ENCODE measurements at regions not wholly inside any gene's neighbourhood (a gene's known extent, or its start where the extent isn't known, plus 50 kb on each side); places are given as distances from the start of the nearest gene placed in this dataset.

DNA sequence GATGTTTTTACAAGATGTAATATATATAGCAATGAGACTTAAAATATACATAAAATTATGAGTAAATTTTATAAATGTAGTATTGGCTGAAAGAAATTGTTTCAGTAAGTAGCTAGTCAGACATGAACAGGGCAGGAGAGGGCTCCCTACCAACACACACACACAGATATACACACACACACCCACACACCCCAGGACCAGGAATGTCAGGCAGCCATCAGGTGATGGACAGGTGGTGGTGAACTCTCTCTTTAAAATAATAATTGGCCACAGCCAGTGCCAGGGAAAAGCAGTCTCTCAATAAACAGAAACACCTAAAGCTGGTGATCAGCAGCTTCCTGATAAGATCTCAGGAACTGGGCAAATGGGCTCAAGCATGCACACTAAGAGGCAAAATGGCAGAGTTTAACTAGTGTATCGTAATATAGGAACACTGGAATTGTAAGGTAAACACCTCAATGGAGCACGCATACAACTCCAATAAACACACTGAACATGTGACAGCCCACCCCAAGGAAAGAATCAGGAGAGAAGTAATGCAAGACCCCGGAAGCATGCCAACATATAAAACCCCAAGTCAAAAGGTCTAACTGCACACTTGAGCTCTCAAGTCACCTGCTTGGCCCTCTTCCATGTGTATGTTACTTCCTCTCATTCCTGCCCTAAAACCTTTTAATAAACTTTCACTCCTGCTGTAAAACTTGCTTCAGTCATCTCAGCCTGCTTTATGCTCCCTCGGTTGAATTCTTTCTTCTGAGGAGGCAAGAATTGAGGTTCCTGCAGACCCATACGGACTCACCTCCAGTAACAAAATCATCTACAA is 1034.1 kb upstream of the SEMA6D start:
- Histone ChIP-seq H3K4me2 (ENCODE audit: low read depth, low read length, poor library complexity, severe bottlenecking) (no peak overlapping the region), H3K9ac (ENCODE audit: low read length) (no peak overlapping the region), H3K79me2 (ENCODE audit: insufficient read depth, low read length) (no peaks in the 10 kb centered on the region), H3K27me3 (ENCODE audit: low read length) (no peaks in the 10 kb centered on the region), H3K4me3 (ENCODE audit: insufficient read depth, low read length, poor library complexity, severe bottlenecking) (no peak overlapping the region), H3F3A (ENCODE audit: insufficient read depth) (no peaks in the 10 kb centered on the region), H3K36me3 (ENCODE audit: low read length) (no peaks in the 10 kb centered on the region), H3K9me2 (replicated peaks; ENCODE audit: insufficient read depth, low read length) (no peaks in the 10 kb centered on the region), H3K9me3 (ENCODE audit: insufficient read depth, low read length) (no peaks in the 10 kb centered on the region), H2AFZ (ENCODE audit: low read depth, low read length, severe bottlenecking) (no peak overlapping the region), H4K20me1 (ENCODE audit: low read depth, low read length) (no peaks in the 10 kb centered on the region), H3K27ac (ENCODE audit: low read depth, low read length) (no peak overlapping the region)
- TF ChIP-seq EZH2phosphoT487 (conservative IDR thresholded peaks at IDR 0.05; ENCODE audit: low read length), result no peak
- TF ChIP-seq, protein P1, sequence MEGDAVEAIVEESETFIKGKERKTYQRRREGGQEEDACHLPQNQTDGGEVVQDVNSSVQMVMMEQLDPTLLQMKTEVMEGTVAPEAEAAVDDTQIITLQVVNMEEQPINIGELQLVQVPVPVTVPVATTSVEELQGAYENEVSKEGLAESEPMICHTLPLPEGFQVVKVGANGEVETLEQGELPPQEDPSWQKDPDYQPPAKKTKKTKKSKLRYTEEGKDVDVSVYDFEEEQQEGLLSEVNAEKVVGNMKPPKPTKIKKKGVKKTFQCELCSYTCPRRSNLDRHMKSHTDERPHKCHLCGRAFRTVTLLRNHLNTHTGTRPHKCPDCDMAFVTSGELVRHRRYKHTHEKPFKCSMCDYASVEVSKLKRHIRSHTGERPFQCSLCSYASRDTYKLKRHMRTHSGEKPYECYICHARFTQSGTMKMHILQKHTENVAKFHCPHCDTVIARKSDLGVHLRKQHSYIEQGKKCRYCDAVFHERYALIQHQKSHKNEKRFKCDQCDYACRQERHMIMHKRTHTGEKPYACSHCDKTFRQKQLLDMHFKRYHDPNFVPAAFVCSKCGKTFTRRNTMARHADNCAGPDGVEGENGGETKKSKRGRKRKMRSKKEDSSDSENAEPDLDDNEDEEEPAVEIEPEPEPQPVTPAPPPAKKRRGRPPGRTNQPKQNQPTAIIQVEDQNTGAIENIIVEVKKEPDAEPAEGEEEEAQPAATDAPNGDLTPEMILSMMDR (IDR thresholded peaks at IDR 0.05; ENCODE audit: insufficient read depth, low read length, poor library complexity, severe bottlenecking), result no peak

DNA sequence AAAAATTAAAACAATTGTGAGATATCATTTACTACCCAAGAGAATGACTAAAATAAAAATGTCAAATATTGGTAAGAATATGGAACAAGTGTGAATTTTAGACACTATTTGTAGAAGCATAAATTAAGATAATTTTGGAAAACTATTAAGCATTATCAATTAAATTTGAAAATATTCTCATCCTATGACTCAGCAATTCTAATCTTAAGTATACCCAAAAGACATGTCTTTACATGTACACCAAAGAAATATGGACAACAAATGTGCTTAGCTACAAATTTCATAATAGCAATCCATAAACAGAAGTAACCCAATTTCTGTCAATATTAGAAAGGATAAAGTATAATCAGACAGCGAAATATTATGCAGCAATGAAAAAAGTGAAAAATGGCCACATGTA is 1032.2 kb upstream of the SEMA6D start:
- no peaks in the 10 kb centered on the region for H3K79me2 ChIP-seq (ENCODE audit: insufficient read depth, low read length)
- H3K9me3 ChIP-seq (ENCODE audit: insufficient read depth, low read length), result no peaks in the 10 kb centered on the region
- no peaks in the 10 kb centered on the region for H3F3A ChIP-seq (ENCODE audit: insufficient read depth)
- no peaks in the 10 kb centered on the region for H3K27me3 ChIP-seq (ENCODE audit: low read length)
- no peak overlapping the region for H3K4me3 ChIP-seq (ENCODE audit: insufficient read depth, low read length, poor library complexity, severe bottlenecking)
- H4K20me1 ChIP-seq (ENCODE audit: low read depth, low read length), result no peaks in the 10 kb centered on the region
- H3K4me2 ChIP-seq (ENCODE audit: low read depth, low read length, poor library complexity, severe bottlenecking), result no peak overlapping the region
- H3K9me2 ChIP-seq (replicated peaks; ENCODE audit: insufficient read depth, low read length), result no peaks in the 10 kb centered on the region
- no peak overlapping the region for H3K9ac ChIP-seq (ENCODE audit: low read length)
- no peaks in the 10 kb centered on the region for H3K36me3 ChIP-seq (ENCODE audit: low read length)
- no peak overlapping the region for H3K27ac ChIP-seq (ENCODE audit: low read depth, low read length)
- no peak overlapping the region for H2AFZ ChIP-seq (ENCODE audit: low read depth, low read length, severe bottlenecking)
- TF ChIP-seq, protein P1 (IDR thresholded peaks at IDR 0.05; ENCODE audit: insufficient read depth, low read length, poor library complexity, severe bottlenecking), result no peak
- TF ChIP-seq EZH2phosphoT487 (conservative IDR thresholded peaks at IDR 0.05; ENCODE audit: low read length), result no peak

DNA sequence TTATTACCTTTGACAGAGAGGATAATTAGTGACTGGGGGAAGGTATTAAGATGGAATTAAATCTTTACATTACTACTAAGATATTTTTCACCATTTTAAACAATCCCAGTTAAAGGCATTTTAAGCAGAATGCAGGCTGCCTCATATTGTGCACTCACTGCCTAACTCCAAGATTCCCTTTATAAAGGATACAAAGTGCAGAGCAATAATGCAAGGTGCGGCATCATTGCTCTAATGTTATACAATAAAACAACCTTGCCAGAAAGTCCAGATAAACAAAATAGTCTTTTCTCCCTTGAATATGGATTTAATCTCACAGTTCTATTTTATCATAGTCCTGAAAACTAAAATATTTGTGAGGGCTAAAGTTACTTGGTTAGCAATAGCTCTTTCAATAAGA is 1031.6 kb upstream of the SEMA6D start:
- Histone ChIP-seq H3K79me2 (ENCODE audit: insufficient read depth, low read length) (no peaks in the 10 kb centered on the region), H3K27ac (ENCODE audit: low read depth, low read length) (no peak overlapping the region), H3K9me2 (replicated peaks; ENCODE audit: insufficient read depth, low read length) (no peaks in the 10 kb centered on the region), H3K27me3 (ENCODE audit: low read length) (no peaks in the 10 kb centered on the region), H4K20me1 (ENCODE audit: low read depth, low read length) (no peaks in the 10 kb centered on the region), H3K4me3 (ENCODE audit: insufficient read depth, low read length, poor library complexity, severe bottlenecking) (no peak overlapping the region), H3F3A (ENCODE audit: insufficient read depth) (no peaks in the 10 kb centered on the region), H2AFZ (ENCODE audit: low read depth, low read length, severe bottlenecking) (no peak overlapping the region), H3K9ac (ENCODE audit: low read length) (no peak overlapping the region), H3K36me3 (ENCODE audit: low read length) (no peaks in the 10 kb centered on the region), H3K9me3 (ENCODE audit: insufficient read depth, low read length) (no peaks in the 10 kb centered on the region), H3K4me2 (ENCODE audit: low read depth, low read length, poor library complexity, severe bottlenecking) (no peak overlapping the region)
- TF ChIP-seq EZH2phosphoT487 (conservative IDR thresholded peaks at IDR 0.05; ENCODE audit: low read length), result no peak
- TF ChIP-seq, protein P1 (IDR thresholded peaks at IDR 0.05; ENCODE audit: insufficient read depth, low read length, poor library complexity, severe bottlenecking), result no peak

All from SU-DHL-6 (cell line).